MM.1S (cell line): ENCODE measurements at regions not wholly inside any gene's neighbourhood (a gene's known extent, or its start where the extent isn't known, plus 50 kb on each side); places are given as distances from the start of the nearest gene placed in this dataset.

ENCODE experiments used
- EZH2 ChIP-seq: fragments of 300-600 bp; sonication (generic); optimal IDR thresholded peaks from 2 replicates; pipeline ENCODE3; 2017; ENCODE audit warnings: low read depth, mild to moderate bottlenecking, antibody characterized with exemption, low read length, mixed read lengths
- TF ChIP-seq, protein P1 (sequence below): fragments of 300-600 bp; sonication (generic); IDR thresholded peaks from 2 replicates; pipeline ENCODE4 v1.5.1; 2016; ENCODE audit warnings: antibody characterized with exemption, low read length, mixed read lengths

GRCh38 chr17:36885771-36886377 lies 51.4 kb upstream of the LHX1 start:
- TF ChIP-seq, protein P1, sequence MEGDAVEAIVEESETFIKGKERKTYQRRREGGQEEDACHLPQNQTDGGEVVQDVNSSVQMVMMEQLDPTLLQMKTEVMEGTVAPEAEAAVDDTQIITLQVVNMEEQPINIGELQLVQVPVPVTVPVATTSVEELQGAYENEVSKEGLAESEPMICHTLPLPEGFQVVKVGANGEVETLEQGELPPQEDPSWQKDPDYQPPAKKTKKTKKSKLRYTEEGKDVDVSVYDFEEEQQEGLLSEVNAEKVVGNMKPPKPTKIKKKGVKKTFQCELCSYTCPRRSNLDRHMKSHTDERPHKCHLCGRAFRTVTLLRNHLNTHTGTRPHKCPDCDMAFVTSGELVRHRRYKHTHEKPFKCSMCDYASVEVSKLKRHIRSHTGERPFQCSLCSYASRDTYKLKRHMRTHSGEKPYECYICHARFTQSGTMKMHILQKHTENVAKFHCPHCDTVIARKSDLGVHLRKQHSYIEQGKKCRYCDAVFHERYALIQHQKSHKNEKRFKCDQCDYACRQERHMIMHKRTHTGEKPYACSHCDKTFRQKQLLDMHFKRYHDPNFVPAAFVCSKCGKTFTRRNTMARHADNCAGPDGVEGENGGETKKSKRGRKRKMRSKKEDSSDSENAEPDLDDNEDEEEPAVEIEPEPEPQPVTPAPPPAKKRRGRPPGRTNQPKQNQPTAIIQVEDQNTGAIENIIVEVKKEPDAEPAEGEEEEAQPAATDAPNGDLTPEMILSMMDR: peak; percentile 26
- TF ChIP-seq EZH2: no peak
